Panc1 (cell line): ENCODE measurements at regions not wholly inside any gene's neighbourhood (a gene's known extent, or its start where the extent isn't known, plus 50 kb on each side); places are given as distances from the start of the nearest gene placed in this dataset.

Source experiments
- ATAC-seq: fragments of 200-7000 bp; cut with Tn5 transposase; 2 replicates; pipeline ENCODE4 v1.9.1; 2020; ENCODE audit warnings: mild to moderate bottlenecking, moderate library complexity
- BruUV-seq: library from RNA; stranded (reverse); fragments of 400-500 nt; replicated peaks from 2 replicates; lab custom pipeline; 2021; lab: Mats Ljungman, UMichigan
- CTCF ChIA-PET: fragments of 300-600 bp; sonication (Branson Sonifier 250); formaldehyde crosslinking; loops from one replicate; lab custom pipeline; 2022; ENCODE audit warnings: antibody characterized with exemption; lab: Charles Lee
- POLR2A ChIA-PET: fragments of 300-600 bp; sonication (Branson Sonifier 250); formaldehyde crosslinking; loops from one replicate; lab custom pipeline; 2022; ENCODE audit warnings: antibody characterized with exemption; lab: Charles Lee
- DNase-seq: peaks from one replicate; pipeline ENCODE4 v3.0.0-alpha.2; 2010; ENCODE audit warnings: low read depth, low spot score
- H3K27ac ChIP-seq: 2 replicates; pipeline ENCODE4 v1.5.1; 2011; ENCODE audit warnings: mild to moderate bottlenecking, low read length, inconsistent platforms
- H3K27me3 ChIP-seq: fragments of 200-500 bp; sonication (Bioruptor generic); 2 replicates; pipeline ENCODE4 v1.6.0; 2014; ENCODE audit warnings: low read length, inconsistent platforms; ENCODE audit not compliant: control insufficient read depth, insufficient read depth
- H3K36me3 ChIP-seq: fragments of 200-500 bp; sonication (Bioruptor generic); 2 replicates; pipeline ENCODE4 v1.5.1; 2014; ENCODE audit warnings: inconsistent platforms, mild to moderate bottlenecking, low read length, moderate library complexity; ENCODE audit not compliant: control insufficient read depth, insufficient read depth
- H3K4me1 ChIP-seq: 2 replicates; pipeline ENCODE4 v1.5.1; 2011; ENCODE audit warnings: inconsistent platforms, mild to moderate bottlenecking, low read length, moderate library complexity; ENCODE audit not compliant: control insufficient read depth, insufficient read depth
- H3K4me3 ChIP-seq, 2 experiments: 2 replicates each; pipeline ENCODE4 v1.5.1; 2011 to 2012; ENCODE audit warnings: low read depth in 2 of 2, low read length in 2 of 2, mild to moderate bottlenecking in 2 of 2, inconsistent platforms in 1 of 2, moderate library complexity in 1 of 2
- H3K9me3 ChIP-seq: fragments of 200-500 bp; sonication (Bioruptor generic); 2 replicates; pipeline ENCODE4 v1.5.1; 2014; ENCODE audit warnings: low read depth, mild to moderate bottlenecking, inconsistent platforms, low read length, moderate library complexity; ENCODE audit not compliant: control insufficient read depth, insufficient read depth
- CTCF ChIP-seq: fragments of 450-650 bp; IDR thresholded peaks from 2 replicates; pipeline ENCODE4 v1.5.1; 2017; ENCODE audit warnings: mild to moderate bottlenecking
- POLR2AphosphoS5 ChIP-seq: IDR thresholded peaks from 2 replicates; pipeline ENCODE4 v1.6.1; 2012; ENCODE audit warnings: mild to moderate bottlenecking, low read depth, low read length, moderate library complexity
- REST ChIP-seq, 2 experiments: IDR thresholded peaks; 2 replicates each; pipeline ENCODE4 v1.6.1; 2011 to 2012; ENCODE audit warnings: low read depth in 2 of 2, control low read depth in 1 of 2, low read length in 1 of 2, mild to moderate bottlenecking in 1 of 2, moderate library complexity in 1 of 2; ENCODE audit not compliant: insufficient read depth in 1 of 2
- SIN3A ChIP-seq: IDR thresholded peaks from 2 replicates; pipeline ENCODE4 v1.6.1; 2012; ENCODE audit warnings: low read depth, mild to moderate bottlenecking, low read length, moderate library complexity, borderline replicate concordance; ENCODE audit not compliant: insufficient read depth
- TCF7L2 ChIP-seq: IDR thresholded peaks from 2 replicates; pipeline ENCODE4 v1.6.1; 2011; ENCODE audit warnings: mild to moderate bottlenecking, low read depth, low read length, inconsistent platforms
- in situ Hi-C: cut with HindIII; loops from 2 replicates; pipeline ENCODE4 v1.10.0; 2016; ENCODE audit warnings: low sequenced_read_pairs, low pct_unique_long_range_greater_than_20kb
- intact Hi-C: fragments of 100-400 bp; cut with micrococcal nuclease; formaldehyde crosslinking; loops from one replicate; pipeline ENCODE4 v1.10.0; 2022; ENCODE audit not compliant: unreplicated experiment

DNA sequence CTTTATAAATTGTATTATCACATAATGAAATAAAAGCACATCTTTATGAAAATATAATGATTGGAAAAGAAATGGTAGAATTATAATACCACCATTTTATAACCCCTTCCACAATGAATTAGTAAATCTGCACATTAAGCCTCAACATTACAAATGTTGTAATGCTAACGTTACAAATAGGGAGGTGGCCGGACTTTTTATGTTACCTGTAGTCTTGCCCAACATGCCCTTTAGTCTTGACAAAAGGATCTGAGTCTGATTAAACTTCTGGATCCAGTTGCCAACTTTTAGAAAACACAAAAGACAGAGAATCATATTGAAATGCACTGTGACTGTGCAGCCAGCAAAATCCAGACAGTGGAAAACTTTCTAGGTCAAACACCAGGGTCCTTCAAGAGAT is 617.3 kb downstream of the KCNJ3 start:
- in situ Hi-C loops (no loop called here), intact Hi-C loops (no loop called here)
- H3K36me3 ChIP-seq: no peaks in the 10 kb centered on the region
- CTCF ChIA-PET: no interaction called here
- no peak for DNase-seq
- H3K4me3 ChIP-seq: no peak overlapping the region
- POLR2A ChIA-PET: no interaction called here
- TF ChIP-seq TCF7L2 (no peak), REST (IDR thresholded peaks at IDR 0.05; ENCODE audit: insufficient read depth in 1 of 2, low read depth in 2 of 2, low read length in 1 of 2) (no peak), SIN3A (no peak), POLR2AphosphoS5 (no peak), CTCF (no peak)
- no peaks in the 10 kb centered on the region for H3K4me1 ChIP-seq
- no peak for ATAC-seq
- H3K27me3 ChIP-seq: no peaks in the 10 kb centered on the region
- no TSS peak for BruUV-seq
- H3K9me3 ChIP-seq: no peaks in the 10 kb centered on the region
- H3K27ac ChIP-seq: no peak overlapping the region

DNA sequence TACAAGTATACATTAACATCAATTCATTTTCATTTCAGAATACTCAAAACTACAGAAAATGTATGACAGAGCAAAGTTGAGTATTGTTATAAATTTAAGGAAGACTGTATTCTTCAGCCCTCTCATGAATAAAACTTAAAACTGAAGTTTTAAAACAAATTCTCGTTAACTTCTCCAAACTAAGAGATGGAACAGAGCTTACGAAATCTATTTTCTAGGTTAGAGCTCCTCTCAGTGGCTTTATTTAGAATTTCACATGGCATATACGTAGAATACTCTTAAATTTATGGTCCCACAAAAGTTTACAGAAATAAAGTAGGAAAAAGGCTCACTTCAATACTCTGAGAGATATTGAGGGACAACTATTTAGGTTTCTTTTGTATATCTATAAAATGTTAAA is 612.1 kb downstream of the KCNJ3 start:
- in situ Hi-C loops (no loop called here), intact Hi-C loops (loop anchor here (5.0 kb wide), 2 partner anchors 688 to 908 kb away; no protein-coding TSS in a partner anchor)
- no peak overlapping the region for H3K4me3 ChIP-seq
- POLR2A ChIA-PET: no interaction called here
- DNase-seq: peak; percentile 10
- no peaks in the 10 kb centered on the region for H3K27me3 ChIP-seq
- no TSS peak for BruUV-seq
- no peaks in the 10 kb centered on the region for H3K4me1 ChIP-seq
- peak; percentile 70; the same call in 1 of the 2 replicates for ATAC-seq
- no peak overlapping the region for H3K27ac ChIP-seq
- TF ChIP-seq SIN3A: no peak
- peak; percentile 57; the same call in 1 of the 2 replicates for TF ChIP-seq CTCF
- H3K9me3 ChIP-seq: no peaks in the 10 kb centered on the region
- CTCF ChIA-PET: no interaction called here
- no peaks in the 10 kb centered on the region for H3K36me3 ChIP-seq
